Ureter (tissue), 1 donor: ENCODE measurements at regions not wholly inside any gene's neighbourhood (a gene's known extent, or its start where the extent isn't known, plus 50 kb on each side); places are given as distances from the start of the nearest gene placed in this dataset.

ENCODE experiments used
- DNase-seq: peaks from one replicate; pipeline ENCODE4 v3.0.0-alpha.2; 2020; ENCODE audit warnings: low spot score
- donor health status: DM: yes; HTN: yes; CAD: no.

DNA sequence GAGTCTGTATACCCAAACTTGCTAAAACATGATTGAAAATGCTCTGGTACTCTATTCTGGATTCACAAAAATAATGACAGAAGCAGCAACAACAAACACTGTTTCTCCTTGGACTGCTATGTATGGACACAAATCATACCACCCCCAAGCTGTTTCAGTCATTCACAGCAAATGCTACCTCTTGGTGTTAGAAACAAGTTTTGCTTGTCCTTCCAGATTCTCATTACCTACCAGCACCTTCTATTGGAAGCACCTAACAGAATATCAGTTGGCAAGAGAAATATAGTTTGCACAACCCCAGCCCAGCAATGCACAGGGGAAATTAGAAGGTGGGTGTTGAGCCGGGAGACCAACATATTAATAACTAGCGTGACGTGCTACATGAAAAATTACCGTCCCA, 1950.9 kb downstream of the C4orf33 start:
- no peak for DNase-seq

DNA sequence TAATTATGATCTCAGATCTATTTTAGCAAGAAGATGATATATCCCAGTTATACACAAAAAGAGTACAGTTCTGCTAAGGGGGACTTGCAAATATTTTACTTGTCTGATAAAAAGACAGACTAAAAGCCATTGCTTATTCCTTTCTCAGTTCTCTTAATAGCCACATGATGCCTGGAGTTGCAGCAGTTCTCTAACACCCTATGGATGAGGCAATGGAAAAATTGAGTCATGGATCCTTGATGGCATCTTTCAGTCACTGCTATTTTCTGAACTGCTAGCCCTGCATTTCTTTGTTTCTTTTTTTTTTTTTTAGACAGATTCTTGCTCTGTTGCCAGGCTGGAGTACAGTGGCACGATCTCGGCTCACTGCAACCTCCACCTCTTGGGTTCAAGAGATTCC, 1956.7 kb downstream of the C4orf33 start:
- DNase-seq = no peak

DNA sequence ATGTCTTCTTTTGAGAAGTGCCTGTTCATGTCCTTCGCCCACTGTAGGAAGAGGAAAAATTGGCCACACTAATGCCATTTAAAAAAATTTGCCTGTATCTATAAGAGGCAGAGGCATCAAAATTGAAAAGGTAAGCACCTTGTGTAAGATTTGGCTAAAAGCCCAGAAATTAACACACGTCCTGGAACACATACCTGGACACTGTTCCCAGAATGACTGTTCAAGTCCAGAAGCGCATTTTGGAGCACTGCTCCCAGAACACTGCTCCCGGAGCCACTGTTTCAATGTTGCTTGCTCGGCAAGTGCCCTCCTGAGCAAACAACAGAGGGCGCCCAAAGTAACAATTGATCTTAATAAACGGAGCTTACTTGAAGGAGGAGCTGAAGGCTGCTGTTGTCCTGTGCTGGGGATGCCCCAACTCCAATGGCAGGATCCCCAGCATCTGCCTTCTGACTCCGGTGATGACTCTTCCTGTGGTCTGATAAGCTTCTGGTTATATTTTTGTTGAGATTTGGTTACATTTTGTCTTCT, 1958.6 kb downstream of the C4orf33 start:
- DNase-seq = no peak

DNA sequence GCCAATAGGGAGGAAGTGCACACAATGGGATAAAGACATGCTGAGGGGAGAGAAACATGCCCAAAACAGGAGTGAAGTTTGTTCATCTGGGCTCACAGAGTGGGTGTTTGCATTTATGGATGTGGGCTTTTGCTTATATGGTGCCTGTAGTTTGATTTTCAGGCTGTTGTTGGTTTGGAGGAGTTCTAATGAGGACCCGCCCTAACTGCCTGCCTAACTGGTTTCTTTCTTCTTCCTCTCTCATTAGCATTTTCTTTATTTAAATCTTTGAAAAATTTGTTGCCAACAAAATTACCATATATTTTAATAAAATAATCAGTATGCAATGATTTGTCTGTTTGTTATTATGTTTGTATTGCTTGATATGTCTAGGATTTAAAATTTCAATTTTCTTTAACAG, 1965.8 kb downstream of the C4orf33 start:
- no peak for DNase-seq

DNA sequence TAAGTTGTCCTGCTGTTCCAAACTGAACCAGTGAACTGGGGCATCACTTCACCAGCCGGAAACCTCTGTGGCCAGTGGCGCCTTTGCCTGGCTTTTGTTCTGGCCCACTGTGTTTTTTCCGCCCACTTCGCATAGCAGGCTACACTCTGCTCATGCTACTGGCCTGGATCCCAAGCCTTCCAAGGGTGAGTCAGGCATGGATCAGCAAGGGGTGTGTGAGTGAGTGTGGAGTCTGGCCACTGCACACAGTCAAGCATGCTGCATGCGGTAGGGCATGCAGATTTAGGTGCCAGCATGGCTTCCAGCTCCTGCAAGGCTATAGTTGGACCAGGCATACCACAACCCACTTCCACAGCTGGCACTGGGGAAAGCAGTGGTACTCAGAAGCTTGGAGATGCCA, 1967.9 kb downstream of the C4orf33 start:
- DNase-seq = no peak

DNA sequence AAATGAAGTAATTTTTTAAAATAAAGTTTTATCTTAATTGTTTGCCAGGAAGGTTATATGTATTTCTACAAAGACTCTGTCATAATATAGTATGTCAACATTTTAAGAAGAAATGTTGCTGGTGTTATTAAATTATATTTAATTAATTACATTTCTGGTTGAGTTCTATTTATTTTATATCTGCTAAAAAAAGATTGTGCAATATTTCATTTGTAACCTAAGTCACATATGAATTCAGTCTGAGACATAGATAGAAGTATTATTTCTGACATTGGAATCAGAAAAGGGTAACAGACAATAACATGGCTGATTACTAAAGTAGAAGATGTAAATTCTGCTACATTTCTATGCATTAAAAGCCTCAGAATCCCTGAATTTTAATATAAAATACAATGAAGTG, 1985.1 kb downstream of the C4orf33 start:
- DNase-seq = no peak

DNA sequence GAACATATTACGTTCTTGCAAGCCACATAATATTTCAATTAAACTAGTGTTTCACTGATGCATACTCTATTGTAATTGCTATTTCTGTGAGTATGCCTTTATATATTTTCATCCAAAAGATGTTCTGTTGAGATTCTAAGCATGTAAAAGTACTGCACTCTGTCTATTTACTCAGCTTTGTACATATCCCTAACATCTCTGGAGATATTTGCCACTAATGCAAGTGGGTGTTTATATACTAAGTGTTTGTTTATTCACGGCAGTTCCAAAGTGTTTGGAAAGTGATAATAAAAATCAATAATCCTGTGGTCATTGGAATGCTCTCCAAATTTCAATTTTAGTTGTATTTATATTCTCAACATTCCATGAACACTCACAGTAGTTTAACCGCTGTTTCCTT, 1989.0 kb downstream of the C4orf33 start:
- DNase-seq = no peak

DNA sequence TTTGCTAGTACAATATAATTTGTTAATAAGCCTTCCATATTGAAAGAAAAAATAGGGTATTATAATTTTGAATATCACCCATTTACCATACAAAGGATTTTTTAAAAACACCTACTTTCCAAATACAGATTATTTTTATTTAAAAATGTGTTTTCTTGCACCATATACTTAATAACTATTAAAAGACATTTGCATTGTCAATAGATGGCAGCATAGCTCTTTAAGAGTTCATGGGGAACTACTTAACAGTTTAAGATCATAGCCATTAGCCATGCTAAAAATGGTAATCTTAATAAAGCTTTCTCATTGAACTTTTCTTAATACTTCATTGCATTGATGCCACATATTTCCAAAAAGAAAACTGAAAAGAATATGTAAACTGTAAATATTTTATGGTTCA, 1995.9 kb downstream of the C4orf33 start:
- no peak for DNase-seq

DNA sequence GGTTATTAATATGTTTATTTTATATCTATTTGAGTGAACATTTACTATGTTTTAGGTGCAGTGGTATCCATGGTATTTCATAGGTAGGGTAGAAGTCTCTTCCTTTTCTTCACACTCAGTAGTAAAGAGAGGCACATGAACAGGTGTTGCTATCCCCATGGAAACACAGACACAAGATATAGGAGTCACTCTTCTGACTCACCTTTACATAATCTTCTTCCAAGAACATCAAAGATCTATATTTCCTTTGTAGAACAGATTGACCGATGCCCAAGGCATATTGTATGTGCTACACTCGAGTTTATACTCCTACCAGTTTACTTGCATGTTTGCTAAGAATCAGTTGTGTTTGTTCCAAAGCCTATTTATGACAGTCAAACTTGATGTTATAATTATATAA, 1997.4 kb downstream of the C4orf33 start:
- DNase-seq = no peak

DNA sequence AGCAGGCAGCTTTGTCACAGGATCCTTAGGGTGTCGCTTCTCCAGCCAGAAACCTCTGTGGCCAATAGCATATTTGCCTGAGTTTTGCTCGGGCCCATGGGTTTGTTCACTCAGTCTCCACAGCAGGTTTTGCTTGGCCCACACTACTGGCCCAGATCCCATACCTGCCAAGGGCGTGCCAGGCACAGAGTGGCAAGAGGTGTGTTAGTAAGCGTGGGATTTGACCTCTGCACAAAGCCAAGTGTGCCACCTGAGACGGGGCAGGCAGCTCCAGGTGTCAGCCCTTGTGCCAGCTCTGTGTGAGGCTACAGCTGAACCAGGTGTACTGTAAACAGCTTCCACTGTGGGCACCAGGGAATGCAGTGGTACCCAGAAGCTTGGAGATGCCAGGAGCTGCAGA, 2003.0 kb downstream of the C4orf33 start:
- DNase-seq = no peak

DNA sequence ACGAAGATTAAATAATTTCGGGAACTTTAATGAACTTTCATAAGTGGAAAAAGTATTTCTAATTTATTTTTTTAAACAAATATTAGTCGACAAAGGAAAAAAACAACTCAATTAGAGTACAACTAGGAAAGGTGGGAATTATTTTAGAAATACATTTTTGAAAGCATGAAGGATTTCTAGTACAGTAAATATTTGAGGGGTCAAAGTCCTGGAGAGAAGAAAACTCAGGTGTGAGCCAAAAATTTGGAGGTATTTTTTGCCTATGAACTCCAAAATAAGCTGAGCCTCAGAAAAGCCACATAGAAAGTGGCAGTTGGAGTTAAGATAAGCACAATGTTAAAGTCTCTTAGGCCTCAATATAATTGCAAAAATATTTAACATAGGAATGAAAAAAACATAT, 2017.3 kb downstream of the C4orf33 start:
- DNase-seq = no peak

DNA sequence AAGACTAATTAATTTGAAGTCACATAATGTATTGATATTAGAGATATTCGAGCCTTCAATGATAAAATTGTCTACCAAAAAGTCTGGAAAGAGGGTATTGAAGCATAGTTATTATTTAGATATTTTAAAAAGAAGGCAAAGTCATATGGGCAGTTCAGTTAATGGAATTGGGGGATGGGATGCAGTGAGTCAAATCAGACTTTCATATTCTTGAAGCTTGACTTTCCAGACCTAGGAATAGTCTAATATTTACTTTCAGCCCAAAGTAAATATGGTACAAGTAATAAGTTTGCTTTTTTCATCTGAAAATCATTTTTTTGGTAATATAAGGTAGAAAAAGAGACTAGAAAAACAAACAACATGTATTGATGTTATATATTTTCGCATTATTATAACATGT, 2017.8 kb downstream of the C4orf33 start:
- DNase-seq = no peak

DNA sequence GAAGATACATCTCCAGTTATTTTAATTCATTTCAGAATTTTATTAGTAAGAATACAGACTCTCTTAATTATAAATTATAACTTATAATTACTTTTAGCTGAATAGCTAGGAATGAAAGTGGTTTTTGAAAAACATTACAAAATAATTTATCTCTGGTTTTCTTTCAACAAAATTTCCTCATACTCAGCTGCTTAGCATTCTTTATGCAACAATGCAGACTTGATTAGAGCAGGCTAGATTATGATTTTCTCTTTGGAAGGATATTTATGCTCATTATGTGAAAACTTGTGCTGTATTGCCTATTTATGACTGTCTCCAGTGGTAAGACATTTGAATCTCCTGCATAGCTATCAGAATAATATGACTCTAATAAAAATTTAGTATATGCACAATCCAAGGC, 2023.7 kb downstream of the C4orf33 start:
- no peak for DNase-seq

DNA sequence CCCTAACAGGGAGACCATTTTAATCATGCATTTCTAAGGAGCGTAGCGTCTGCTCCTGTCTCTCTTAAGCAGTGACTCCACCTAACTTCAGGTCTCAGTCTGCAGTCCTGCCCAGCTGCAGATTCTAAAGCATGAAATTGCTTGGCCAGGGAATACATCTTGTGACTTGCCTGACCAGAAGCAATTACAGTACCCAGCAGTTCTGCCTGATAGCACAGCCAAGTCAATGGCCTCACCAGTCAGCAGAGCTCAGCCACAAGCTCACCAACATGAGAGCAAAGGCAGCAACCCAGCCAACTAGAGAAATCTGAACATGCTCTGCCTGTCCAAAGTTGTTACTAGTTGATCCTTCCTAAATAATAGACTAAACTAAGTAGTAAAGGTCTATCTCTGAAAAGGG, 2011.9 kb upstream of the PCDH10 start:
- DNase-seq = no peak

DNA sequence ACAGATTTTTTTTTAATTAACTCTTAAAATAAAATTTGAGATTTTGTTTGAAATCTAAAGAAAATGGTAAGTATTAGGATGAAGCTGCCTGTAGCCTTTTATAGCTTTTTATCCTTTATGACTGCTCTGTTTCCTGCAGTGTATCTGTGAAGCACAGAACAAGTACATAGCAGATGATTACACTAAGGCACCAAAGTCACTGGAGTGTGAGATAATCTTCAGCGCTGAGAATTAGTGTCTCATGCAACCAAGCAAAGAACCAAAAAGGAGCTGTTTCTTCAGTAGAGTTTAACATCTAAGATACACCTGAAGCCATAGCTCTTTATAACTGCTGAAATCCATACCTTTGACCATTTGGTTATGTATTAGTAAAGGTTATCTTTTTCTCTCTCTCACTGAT, 1989.8 kb upstream of the PCDH10 start:
- DNase-seq = no peak

DNA sequence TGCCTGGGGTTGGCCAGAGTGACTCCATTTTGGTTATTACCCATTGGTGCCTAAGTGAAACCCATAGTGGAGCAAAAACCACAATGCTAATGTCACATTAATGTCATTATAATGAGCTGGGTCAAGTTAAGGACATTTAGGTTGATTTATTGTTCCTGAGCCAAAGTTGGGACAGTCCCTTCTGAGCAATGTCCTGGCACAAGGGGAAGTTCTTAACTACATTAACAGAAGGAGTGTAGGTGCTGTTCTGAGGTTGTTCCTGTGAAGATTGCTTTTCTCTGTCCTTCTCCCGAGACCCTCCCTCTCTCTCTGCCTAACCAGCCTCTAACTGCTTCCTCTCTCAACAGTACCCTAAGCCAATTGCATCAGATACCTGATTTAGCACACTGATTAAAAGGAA, 1956.8 kb upstream of the PCDH10 start:
- DNase-seq = no peak

DNA sequence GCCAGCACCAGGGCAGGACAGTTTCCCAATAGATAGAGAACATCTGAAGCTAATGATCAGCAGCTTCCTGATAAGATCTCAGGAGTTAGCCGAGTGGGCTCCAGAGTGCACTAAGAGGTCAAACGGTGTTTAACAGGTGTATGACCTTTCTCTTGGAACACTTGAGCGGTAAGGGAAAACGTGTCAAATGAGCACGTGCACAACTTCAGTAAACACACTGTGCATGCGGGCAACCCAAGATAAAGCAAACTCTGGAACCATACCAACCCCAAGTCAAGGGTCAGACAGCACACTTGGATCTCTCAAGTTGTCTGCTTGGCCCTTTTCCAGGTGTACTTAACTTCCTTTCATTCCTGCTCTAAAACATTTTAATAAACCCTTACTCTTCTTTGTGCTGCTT, 1941.5 kb upstream of the PCDH10 start:
- DNase-seq = no peak

DNA sequence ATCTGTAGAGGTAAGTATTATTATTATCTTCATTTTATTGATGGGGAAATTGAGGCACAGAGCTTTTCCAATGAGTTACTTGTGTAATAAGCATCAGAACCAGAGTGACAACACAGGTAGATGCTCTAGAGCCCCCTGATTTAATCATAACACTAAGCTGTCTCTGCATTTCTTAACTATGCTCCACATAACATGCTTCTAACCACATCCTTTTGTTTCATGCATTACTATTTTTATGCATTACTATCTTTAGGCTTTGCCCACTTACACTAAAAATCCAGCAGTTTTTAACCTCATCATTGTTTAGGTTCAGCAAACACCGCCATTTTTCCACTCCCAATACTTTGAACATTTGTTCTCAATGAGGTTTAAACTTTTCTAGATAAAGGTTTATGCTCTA, 1900.8 kb upstream of the PCDH10 start:
- DNase-seq = no peak

DNA sequence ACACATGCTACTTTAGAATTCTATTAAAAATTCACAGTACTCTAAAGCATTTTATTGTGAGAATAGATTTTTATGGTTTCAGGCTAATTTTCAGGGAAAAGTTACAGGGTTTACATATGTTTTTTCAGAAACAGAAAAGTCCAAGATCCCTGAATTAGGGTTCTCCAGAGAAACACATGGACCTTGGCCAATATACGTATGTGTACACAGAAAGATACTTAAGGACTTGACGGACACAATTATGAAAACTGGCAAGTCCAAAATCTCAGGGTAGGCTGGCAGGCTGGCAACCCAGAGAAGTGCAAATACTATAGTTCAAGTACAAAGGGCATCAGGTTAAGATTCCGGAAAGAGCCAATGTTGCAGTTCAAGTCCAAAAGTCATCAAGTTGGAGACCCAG, 1897.8 kb upstream of the PCDH10 start:
- DNase-seq = no peak

DNA sequence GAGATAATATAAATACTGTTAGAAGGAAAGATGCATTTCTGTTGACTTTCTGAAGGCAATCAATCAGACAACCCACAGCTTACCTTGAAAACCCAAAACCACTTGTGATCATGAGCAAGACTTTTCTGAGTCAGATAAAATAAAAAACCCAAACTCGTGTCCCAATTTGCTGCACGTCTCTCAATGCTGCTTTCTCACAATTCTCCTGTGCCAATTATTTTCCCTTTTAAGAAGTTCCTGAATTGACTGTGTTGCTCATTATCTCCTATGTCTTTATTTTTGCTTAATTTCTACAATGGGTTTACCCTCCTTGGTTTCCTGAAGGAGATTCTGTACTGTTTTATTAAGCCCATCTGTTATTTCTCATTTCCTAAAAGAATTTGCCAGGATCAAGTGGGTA, 1891.9 kb upstream of the PCDH10 start:
- DNase-seq = no peak

DNA sequence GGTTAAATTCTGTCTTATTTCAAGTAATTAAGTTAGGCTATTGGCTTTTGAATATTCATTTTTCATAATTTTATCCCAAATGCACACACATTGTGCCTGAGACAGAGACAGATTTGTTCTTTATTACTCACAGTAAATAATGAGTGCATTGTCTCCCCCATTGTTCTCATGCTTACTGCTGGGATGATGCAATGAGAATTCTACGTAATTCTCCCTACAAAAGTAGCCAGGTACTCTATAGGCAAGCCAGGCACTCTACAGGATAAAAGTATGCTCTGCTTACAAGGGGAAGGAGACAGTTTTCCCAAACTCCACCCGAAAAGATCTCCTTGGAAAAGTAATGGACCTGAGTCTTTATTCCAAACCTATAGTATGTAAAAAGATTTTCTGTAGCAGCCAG, 1890.7 kb upstream of the PCDH10 start:
- no peak for DNase-seq

DNA sequence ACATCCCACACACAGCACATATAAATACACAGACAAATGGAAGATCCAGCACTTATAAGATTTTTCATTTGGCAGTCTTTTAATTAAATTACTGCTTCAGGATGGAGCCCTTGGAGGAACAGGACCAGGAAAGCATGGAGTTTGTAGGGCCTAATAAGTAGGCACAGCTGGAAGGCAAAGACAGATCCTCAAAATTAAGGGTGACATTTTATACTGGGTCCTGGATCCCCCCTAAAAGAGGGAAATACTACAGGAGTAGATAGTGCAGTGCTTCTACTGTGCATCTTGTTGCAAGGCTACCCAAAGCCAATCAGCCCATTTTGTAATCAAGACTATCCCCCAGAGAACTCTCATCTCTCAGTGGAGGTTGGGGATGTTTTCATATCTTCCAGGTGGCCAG, 1860.7 kb upstream of the PCDH10 start:
- DNase-seq = no peak

DNA sequence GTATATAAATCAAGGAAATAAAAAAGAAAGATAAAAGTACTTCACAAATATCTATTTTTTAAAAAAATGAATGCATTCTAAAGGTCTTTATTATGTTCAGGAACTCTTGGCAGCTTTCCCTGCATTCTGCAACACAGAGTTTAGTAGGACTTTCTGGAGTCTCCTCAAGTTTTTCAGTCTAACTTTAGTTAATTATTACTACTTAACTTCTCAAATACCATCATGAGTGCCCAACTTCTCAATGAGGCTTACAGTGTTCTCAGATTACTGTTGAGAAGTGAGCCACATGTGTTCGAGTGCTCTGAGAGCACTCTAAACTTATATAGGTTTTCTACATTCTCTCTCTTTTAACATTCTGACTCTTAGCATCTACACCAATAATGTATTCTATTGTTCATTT, 1852.9 kb upstream of the PCDH10 start:
- DNase-seq = no peak

DNA sequence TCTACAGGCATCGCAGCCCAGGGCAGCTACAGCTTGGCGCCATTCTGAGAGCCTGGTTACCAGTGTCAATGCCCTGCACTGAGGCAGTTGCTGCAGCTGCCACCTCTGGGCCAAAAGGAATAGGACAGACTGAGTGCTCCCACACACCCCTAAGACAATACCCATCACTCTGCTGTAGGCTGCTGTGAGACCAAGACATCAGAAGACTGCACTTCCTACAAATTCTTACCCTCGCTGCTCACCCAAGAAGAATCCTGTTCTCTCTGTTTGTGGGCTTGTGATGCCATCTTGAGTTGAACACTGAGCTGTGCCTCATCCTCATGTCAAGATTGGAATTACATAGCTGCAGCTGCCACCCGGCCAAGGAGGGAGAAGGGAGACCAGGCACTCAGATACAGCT, 1847.0 kb upstream of the PCDH10 start:
- no peak for DNase-seq

DNA sequence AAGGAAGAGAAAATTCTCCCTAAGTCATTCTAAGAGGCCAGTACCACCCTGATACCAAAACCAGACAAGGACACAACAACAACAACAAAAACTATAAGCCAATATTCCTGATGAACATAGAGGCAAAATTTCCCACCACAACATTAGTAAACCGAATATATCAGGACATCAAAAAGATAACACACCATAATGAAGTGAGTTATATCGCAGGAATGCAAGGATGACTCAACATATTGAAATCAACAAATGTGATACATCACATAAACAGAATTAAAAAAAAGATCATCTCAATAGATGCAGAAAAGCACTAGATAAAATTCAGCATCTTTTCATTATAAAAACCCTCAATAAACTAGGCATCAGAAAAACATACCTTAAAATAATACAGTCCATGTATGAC, 1844.4 kb upstream of the PCDH10 start:
- DNase-seq = no peak
